WTC11 (cell line): ENCODE measurements at regions not wholly inside any gene's neighbourhood (a gene's known extent, or its start where the extent isn't known, plus 50 kb on each side); places are given as distances from the start of the nearest gene placed in this dataset.

Experiments used
- CTCF ChIP-seq: fragments of 200-600 bp; IDR thresholded peaks from 2 replicates; pipeline ENCODE4 v1.8.0; 2022; ENCODE audit warnings: antibody characterized with exemption
- FOXK1 ChIP-seq: sonication (generic); formaldehyde crosslinking; IDR thresholded peaks from 2 replicates; pipeline ENCODE4 v1.8.0; 2022; ENCODE audit warnings: mild to moderate bottlenecking, moderate library complexity, missing genetic modification reagents
- MLX ChIP-seq: sonication (generic); formaldehyde crosslinking; IDR thresholded peaks from 2 replicates; pipeline ENCODE4 v1.8.1; 2023; ENCODE audit warnings: mild to moderate bottlenecking, missing genetic modification reagents, moderate library complexity
- TP53 ChIP-seq: sonication (generic); formaldehyde crosslinking; IDR thresholded peaks from 2 replicates; pipeline ENCODE4 v1.8.1; 2023; ENCODE audit warnings: mild to moderate bottlenecking, missing genetic modification reagents
- USF1 ChIP-seq: sonication (generic); formaldehyde crosslinking; IDR thresholded peaks from 2 replicates; pipeline ENCODE4 v1.8.0; 2022; ENCODE audit warnings: mild to moderate bottlenecking, missing genetic modification reagents
- ZBTB43 ChIP-seq: sonication (generic); formaldehyde crosslinking; IDR thresholded peaks from 2 replicates; pipeline ENCODE4 v1.8.1; 2023; ENCODE audit warnings: mild to moderate bottlenecking, missing genetic modification reagents
- ZNF232 ChIP-seq: sonication (generic); formaldehyde crosslinking; IDR thresholded peaks from 2 replicates; pipeline ENCODE4 v1.8.0; 2022; ENCODE audit warnings: mild to moderate bottlenecking, missing genetic modification reagents
- ZNF416 ChIP-seq: fragments of 250-450 bp; sonication (Bioruptor Pico); IDR thresholded peaks from 2 replicates; pipeline ENCODE4 v1.9.0; 2021; ENCODE audit warnings: mild to moderate bottlenecking, inconsistent platforms
- TF ChIP-seq, protein P1 (sequence below): sonication (generic); formaldehyde crosslinking; conservative IDR thresholded peaks from 2 replicates; pipeline ENCODE4 v1.8.1; 2022; ENCODE audit warnings: mild to moderate bottlenecking, missing genetic modification reagents

- TF ChIP-seq CTCF (no peak), FOXK1 (CRISPR knock-in tag) (no peak), ZNF416 (CRISPR knock-in tag) (no peak), USF1 (CRISPR knock-in tag) (no peak), ZNF232 (CRISPR knock-in tag) (no peak), TP53 (CRISPR knock-in tag) (no peak), ZBTB43 (CRISPR knock-in tag) (no peak), MLX (no peak)
- TF ChIP-seq, protein P1, sequence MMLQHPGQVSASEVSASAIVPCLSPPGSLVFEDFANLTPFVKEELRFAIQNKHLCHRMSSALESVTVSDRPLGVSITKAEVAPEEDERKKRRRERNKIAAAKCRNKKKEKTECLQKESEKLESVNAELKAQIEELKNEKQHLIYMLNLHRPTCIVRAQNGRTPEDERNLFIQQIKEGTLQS (CRISPR knock-in tag): no peak
These were observed 53.2 kb upstream of the FNDC3B start for GRCh38 chr3:171986176-171986575.
